Cardiac muscle cell (in vitro differentiated cells and primary cell): ENCODE measurements at regions not wholly inside any gene's neighbourhood (a gene's known extent, or its start where the extent isn't known, plus 50 kb on each side); places are given as distances from the start of the nearest gene placed in this dataset.

Source experiments
- DNase-seq, 2 donors: peaks; one replicate each; pipeline versions ENCODE4 v3.0.0 to v3.0.0-alpha.2; 2010 to 2017; ENCODE audit warnings: low read depth in 1 of 2, low spot score in 1 of 2
- H3K27ac ChIP-seq: fragments of 200-600 bp; sonication (generic); 2 replicates; pipeline ENCODE4 v1.5.1; 2016
- H3K27me3 ChIP-seq: fragments of 200-600 bp; sonication (generic); 2 replicates; pipeline ENCODE4 v1.6.0; 2016; ENCODE audit warnings: control low read depth
- H3K36me3 ChIP-seq: fragments of 200-600 bp; sonication (generic); 2 replicates; pipeline ENCODE4 v1.5.1; 2016; ENCODE audit warnings: control low read depth
- H3K4me1 ChIP-seq: fragments of 200-600 bp; sonication (generic); 2 replicates; pipeline ENCODE4 v1.8.1; 2017; ENCODE audit warnings: low read depth, mild to moderate bottlenecking, mixed run types
- H3K4me3 ChIP-seq: fragments of 200-600 bp; sonication (generic); 2 replicates; pipeline ENCODE4 v1.5.1; 2016; ENCODE audit warnings: mild to moderate bottlenecking
- H3K9me3 ChIP-seq: fragments of 200-600 bp; sonication (generic); 2 replicates; pipeline ENCODE4 v1.5.1; 2017; ENCODE audit warnings: low read depth, mild to moderate bottlenecking, control low read depth
- CTCF ChIP-seq: IDR thresholded peaks from 2 replicates; pipeline ENCODE4 v1.5.1; 2012; ENCODE audit warnings: low read depth, mild to moderate bottlenecking, low read length

- Histone ChIP-seq H3K27me3 (no peaks in the 10 kb centered on the region), H3K27ac (no peak overlapping the region), H3K4me3 (no peak overlapping the region), H3K36me3 (no peaks in the 10 kb centered on the region), H3K9me3 (no peaks in the 10 kb centered on the region), H3K4me1 (no peaks in the 10 kb centered on the region)
- no peak for TF ChIP-seq CTCF
- DNase-seq: no peak
These were observed 323.1 kb downstream of the FBXO8 start for GRCh38 chr4:173960398-173960797.

- no peak for TF ChIP-seq CTCF
- DNase-seq: peak in 1 of 2 donors; percentile 36
These were observed 325.0 kb downstream of the FBXO8 start for GRCh38 chr4:173958445-173958844.

GRCh38 chr4:173943547-173943946 is 339.9 kb downstream of the FBXO8 start:
- H3K9me3 ChIP-seq: no peaks in the 10 kb centered on the region

More at GRCh38 chr4:173958445-173958844, 325.0 kb downstream of the FBXO8 start:
- H3K4me1 ChIP-seq: no peaks in the 10 kb centered on the region
- no peak overlapping the region for H3K4me3 ChIP-seq
- no peaks in the 10 kb centered on the region for H3K27me3 ChIP-seq
- H3K36me3 ChIP-seq: no peaks in the 10 kb centered on the region
- H3K27ac ChIP-seq: no peak overlapping the region
- H3K9me3 ChIP-seq: no peaks in the 10 kb centered on the region

GRCh38 chr4:173940146-173940545 is 343.3 kb downstream of the FBXO8 start:
- no peaks in the 10 kb centered on the region for H3K36me3 ChIP-seq
- H3K27me3 ChIP-seq: no peaks in the 10 kb centered on the region
- H3K27ac ChIP-seq: peak overlapping the region; percentile 11
- DNase-seq: peak in 1 of 2 donors; percentile 19
- peaks cover 60% of the 10 kb centered on the region for H3K4me1 ChIP-seq
- no peak overlapping the region for H3K4me3 ChIP-seq
- no peak for TF ChIP-seq CTCF
- no peaks in the 10 kb centered on the region for H3K9me3 ChIP-seq

More at GRCh38 chr4:173943547-173943946, 339.9 kb downstream of the FBXO8 start:
- no peak overlapping the region for H3K4me3 ChIP-seq
- no peaks in the 10 kb centered on the region for H3K27me3 ChIP-seq
- H3K27ac ChIP-seq: peak overlapping the region; percentile 53
- no peaks in the 10 kb centered on the region for H3K36me3 ChIP-seq
- no peak for TF ChIP-seq CTCF
- no peak for DNase-seq
- peaks cover 60% of the 10 kb centered on the region for H3K4me1 ChIP-seq

- no peak for TF ChIP-seq CTCF
- H3K9me3 ChIP-seq: no peaks in the 10 kb centered on the region
- no peak for DNase-seq
- no peak overlapping the region for H3K4me3 ChIP-seq
- no peak overlapping the region for H3K27ac ChIP-seq
- H3K4me1 ChIP-seq: peaks cover 59% of the 10 kb centered on the region
- no peaks in the 10 kb centered on the region for H3K27me3 ChIP-seq
- H3K36me3 ChIP-seq: no peaks in the 10 kb centered on the region
These were observed 345.7 kb downstream of the FBXO8 start for GRCh38 chr4:173937631-173938270.
